Right atrium auricular region (tissue), 2 donors: ENCODE measurements at regions not wholly inside any gene's neighbourhood (a gene's known extent, or its start where the extent isn't known, plus 50 kb on each side); places are given as distances from the start of the nearest gene placed in this dataset.

Experiments used
- DNase-seq: peaks from one replicate; pipeline ENCODE4 v3.0.0-alpha.2; 2019; ENCODE audit warnings: low spot score
- H3K27ac ChIP-seq, 2 donors: fragments of 200-600 bp; sonication (generic); 1 replicate in 1 of 2; 2 replicates in 1 of 2; pipeline ENCODE4 v1.5.1; 2016 to 2019
- H3K27me3 ChIP-seq, 2 donors: fragments of 200-600 bp; sonication (generic); one replicate each; pipeline versions ENCODE4 v1.5.1 to v1.6.0; 2017 to 2019
- H3K36me3 ChIP-seq: fragments of 200-600 bp; sonication (generic); one replicate; pipeline ENCODE4 v1.5.1; 2016
- H3K4me1 ChIP-seq, 2 donors: fragments of 200-600 bp; sonication (generic); one replicate each; pipeline versions ENCODE4 v1.5.1 to v1.6.0; 2017 to 2019
- H3K4me3 ChIP-seq, 2 donors: fragments of 200-600 bp; sonication (generic); 1 replicate in 1 of 2; 2 replicates in 1 of 2; pipeline ENCODE4 v1.5.1; 2017 to 2019; ENCODE audit warnings: mild to moderate bottlenecking in 1 of 2, moderate library complexity in 1 of 2
- H3K9me3 ChIP-seq, 2 donors: fragments of 200-600 bp; sonication (generic); one replicate each; pipeline ENCODE4 v1.5.1; 2019
- CTCF ChIP-seq, 2 donors: fragments of 200-600 bp; sonication (generic); IDR thresholded peaks; one replicate each; pipeline ENCODE4 v1.5.1; 2019; ENCODE audit warnings: antibody characterized with exemption in 2 of 2

- H3K27me3 ChIP-seq = no peaks in the 10 kb centered on the region
- no peaks in the 10 kb centered on the region for H3K4me1 ChIP-seq
- no peak overlapping the region for H3K27ac ChIP-seq
- no peak for DNase-seq
- no peak for TF ChIP-seq CTCF (IDR thresholded peaks at IDR 0.05)
- no peaks in the 10 kb centered on the region for H3K36me3 ChIP-seq
- no peak overlapping the region for H3K4me3 ChIP-seq
- H3K9me3 ChIP-seq = no peaks in the 10 kb centered on the region
These were observed 343.5 kb downstream of the GPR37 start for GRCh38 chr7:124422081-124422480.

- Histone ChIP-seq H3K36me3 (no peaks in the 10 kb centered on the region), H3K4me3 (no peak overlapping the region), H3K27me3 (no peaks in the 10 kb centered on the region), H3K27ac (no peak overlapping the region), H3K9me3 (no peaks in the 10 kb centered on the region), H3K4me1 (no peaks in the 10 kb centered on the region)
- no peak for TF ChIP-seq CTCF (IDR thresholded peaks at IDR 0.05)
- no peak for DNase-seq
These were observed 345.2 kb downstream of the GPR37 start for GRCh38 chr7:124420367-124420766.

- H3K4me1 ChIP-seq = no peaks in the 10 kb centered on the region
- H3K27ac ChIP-seq = no peak overlapping the region
- H3K4me3 ChIP-seq = no peak overlapping the region
- DNase-seq = no peak
- no peaks in the 10 kb centered on the region for H3K27me3 ChIP-seq
- TF ChIP-seq CTCF (IDR thresholded peaks at IDR 0.05) = no peak
- H3K36me3 ChIP-seq = no peaks in the 10 kb centered on the region
- H3K9me3 ChIP-seq = no peaks in the 10 kb centered on the region
These were observed 352.6 kb downstream of the GPR37 start for GRCh38 chr7:124413029-124413428.

GRCh38 chr7:124412531-124412930, 353.1 kb downstream of the GPR37 start:
- Histone ChIP-seq H3K27me3 (no peaks in the 10 kb centered on the region), H3K4me1 (no peaks in the 10 kb centered on the region), H3K9me3 (no peaks in the 10 kb centered on the region), H3K27ac (no peak overlapping the region), H3K4me3 (no peak overlapping the region), H3K36me3 (no peaks in the 10 kb centered on the region)
- TF ChIP-seq CTCF (IDR thresholded peaks at IDR 0.05) = no peak
- no peak for DNase-seq

- no peak overlapping the region for H3K27ac ChIP-seq
- no peaks in the 10 kb centered on the region for H3K9me3 ChIP-seq
- H3K4me3 ChIP-seq = no peak overlapping the region
- H3K4me1 ChIP-seq = no peaks in the 10 kb centered on the region
- TF ChIP-seq CTCF (IDR thresholded peaks at IDR 0.05) = no peak
- no peak for DNase-seq
- no peaks in the 10 kb centered on the region for H3K36me3 ChIP-seq
- H3K27me3 ChIP-seq = no peaks in the 10 kb centered on the region
These were observed 353.8 kb downstream of the GPR37 start for GRCh38 chr7:124411796-124412195.

- Histone ChIP-seq H3K27ac (no peak overlapping the region), H3K4me1 (no peaks in the 10 kb centered on the region), H3K36me3 (no peaks in the 10 kb centered on the region), H3K27me3 (no peaks in the 10 kb centered on the region), H3K9me3 (no peaks in the 10 kb centered on the region), H3K4me3 (no peak overlapping the region)
- no peak for TF ChIP-seq CTCF (IDR thresholded peaks at IDR 0.05)
- DNase-seq = no peak
These were observed 362.0 kb downstream of the GPR37 start for GRCh38 chr7:124403587-124403986.
